Renal cortical epithelial cell (primary cell): ENCODE measurements at regions not wholly inside any gene's neighbourhood (a gene's known extent, or its start where the extent isn't known, plus 50 kb on each side); places are given as distances from the start of the nearest gene placed in this dataset.
"Not testable (repeated sequence)": the region's sequence is repeated elsewhere in the genome, so short reads cannot be mapped to it uniquely, and the experiment has no call there.

Source experiments
- DNase-seq: peaks from one replicate; pipeline ENCODE4 v3.0.0-alpha.2; 2011; ENCODE audit warnings: low read depth

- no peak for DNase-seq
These were observed 365.6 kb upstream of the AUTS2 start for GRCh38 chr7:69232445-69233376.

GRCh38 chr7:69237541-69237940 lies 360.7 kb upstream of the AUTS2 start:
- no peak for DNase-seq

- DNase-seq, result no peak
These were observed 355.3 kb upstream of the AUTS2 start for GRCh38 chr7:69243016-69243415.

GRCh38 chr7:69244701-69245100 lies 353.6 kb upstream of the AUTS2 start:
- no peak for DNase-seq

GRCh38 chr7:69245646-69246045 lies 352.6 kb upstream of the AUTS2 start:
- no peak for DNase-seq

GRCh38 chr7:69246758-69247157 lies 351.5 kb upstream of the AUTS2 start:
- DNase-seq, result no peak

GRCh38 chr7:69248382-69248828 lies 349.9 kb upstream of the AUTS2 start:
- not testable (repeated sequence) for DNase-seq

GRCh38 chr7:69250958-69251357 lies 347.3 kb upstream of the AUTS2 start:
- DNase-seq, result no peak

- no peak for DNase-seq
These were observed 343.6 kb upstream of the AUTS2 start for GRCh38 chr7:69254643-69255042.

- no peak for DNase-seq
These were observed 341.6 kb upstream of the AUTS2 start for GRCh38 chr7:69256634-69257081.

- DNase-seq, result no peak
These were observed 340.7 kb upstream of the AUTS2 start for GRCh38 chr7:69257592-69257991.

- DNase-seq, result no peak
These were observed 338.8 kb upstream of the AUTS2 start for GRCh38 chr7:69259445-69259844.

- DNase-seq, result no peak
These were observed 338.3 kb upstream of the AUTS2 start for GRCh38 chr7:69260023-69260422.

GRCh38 chr7:69263550-69263949 lies 334.7 kb upstream of the AUTS2 start:
- DNase-seq, result no peak

- DNase-seq, result no peak
These were observed 328.5 kb upstream of the AUTS2 start for GRCh38 chr7:69269806-69270205.

- DNase-seq, result no peak
These were observed 326.2 kb upstream of the AUTS2 start for GRCh38 chr7:69272101-69272500.

GRCh38 chr7:69276011-69276729 lies 322.1 kb upstream of the AUTS2 start:
- DNase-seq, result no peak

GRCh38 chr7:69277366-69277765 lies 320.9 kb upstream of the AUTS2 start:
- DNase-seq, result no peak

GRCh38 chr7:69282946-69283345 lies 315.3 kb upstream of the AUTS2 start:
- no peak for DNase-seq

GRCh38 chr7:69283421-69283820 lies 314.9 kb upstream of the AUTS2 start:
- DNase-seq, result no peak

GRCh38 chr7:69285854-69286253 lies 312.4 kb upstream of the AUTS2 start:
- DNase-seq, result no peak

GRCh38 chr7:69295977-69296376 lies 302.3 kb upstream of the AUTS2 start:
- DNase-seq, result no peak

- no peak for DNase-seq
These were observed 297.0 kb upstream of the AUTS2 start for GRCh38 chr7:69301253-69301652.
